HepG2 (cell line): ENCODE measurements at regions not wholly inside any gene's neighbourhood (a gene's known extent, or its start where the extent isn't known, plus 50 kb on each side); places are given as distances from the start of the nearest gene placed in this dataset.

Experiments used
- ATAC-seq: fragments of 200-7000 bp; cut with Tn5 transposase; 3 replicates; pipeline ENCODE4 v1.9.1; 2020; ENCODE audit warnings: mild to moderate bottlenecking, moderate library complexity
- BruUV-seq: library from RNA; stranded (reverse); fragments of 400-500 nt; replicated peaks from 2 replicates; lab custom pipeline; 2021; lab: Mats Ljungman, UMichigan
- CTCF ChIA-PET: fragments of 300-600 bp; formaldehyde crosslinking; extraction: SDS; loops from one replicate; lab custom pipeline; 2021; ENCODE audit warnings: low total read pairs, inconsistent platforms, low intra/inter-chr PET ratio; lab: Yijun Ruan, JAX
- POLR2A ChIA-PET: fragments of 350-600 bp; sonication (Branson Sonifier 250); formaldehyde crosslinking; loops from one replicate; lab custom pipeline; 2020; ENCODE audit warnings: antibody characterized with exemption, inconsistent platforms; lab: Yijun Ruan, JAX
- DNase-seq: peaks from one replicate; pipeline ENCODE4 v3.0.0-alpha.2; 2015; ENCODE audit warnings: low spot score
- FAIRE-seq: peaks from 3 replicates; lab custom pipeline; 2011; peaks lifted over from hg19 to GRCh38; lab: Jason Lieb, UNC
- H2AFZ ChIP-seq: one replicate; pipeline ENCODE4 v1.6.1; 2011; ENCODE audit warnings: low read length, inconsistent platforms
- H3K27ac ChIP-seq: fragments of 300-600 bp; 3 replicates; pipeline ENCODE4 v1.8.0; 2011; ENCODE audit warnings: mixed run types, mild to moderate bottlenecking, mixed read lengths, low read length, inconsistent platforms; ENCODE audit not compliant: insufficient read depth; ENCODE audit errors: extremely low read length
- H3K27me3 ChIP-seq, 2 experiments: fragments of 200-600 bp in 1 of 2; 2 replicates in 1 of 2; 3 replicates in 1 of 2; pipeline versions ENCODE4 v1.6.0 to v1.8.0; 2011; ENCODE audit warnings: low read length in 2 of 2, mild to moderate bottlenecking in 2 of 2, moderate library complexity in 2 of 2, inconsistent platforms in 1 of 2; ENCODE audit not compliant: insufficient read depth in 2 of 2, control insufficient read depth in 1 of 2
- H3K36me3 ChIP-seq, 2 experiments: fragments of 200-600 bp in 1 of 2; replicated peaks in 1 of 2; 2 replicates in 1 of 2; 3 replicates in 1 of 2; pipeline versions ENCODE4 v1.5.1 to v1.8.0; 2011; ENCODE audit warnings: low read length in 2 of 2, inconsistent platforms in 1 of 2; ENCODE audit not compliant: insufficient read depth in 2 of 2, control insufficient read depth in 1 of 2
- H3K4me1 ChIP-seq: 2 replicates; pipeline ENCODE4 v1.5.1; 2012; ENCODE audit warnings: low read length, inconsistent platforms; ENCODE audit not compliant: insufficient read depth
- H3K4me2 ChIP-seq: 2 replicates; pipeline ENCODE4 v1.6.0; 2011; ENCODE audit warnings: low read depth, low read length, inconsistent platforms
- H3K4me3 ChIP-seq, 3 experiments: fragments of 200-600 bp in 1 of 3; sonication (generic), shearing (Covaris generic) in 1 of 3; replicated peaks in 1 of 3; 2 replicates each; pipeline ENCODE4 v1.5.1; 2011 to 2016; ENCODE audit warnings: low read length in 3 of 3, inconsistent platforms in 2 of 3, low read depth in 2 of 3, mild to moderate bottlenecking in 2 of 3, control low read depth in 1 of 3, mixed read lengths in 1 of 3; ENCODE audit not compliant: insufficient read depth in 1 of 3
- H3K79me2 ChIP-seq: one replicate; pipeline ENCODE4 v1.6.1; 2011; ENCODE audit warnings: low read length, inconsistent platforms; ENCODE audit not compliant: insufficient read depth
- H3K9ac ChIP-seq: 2 replicates; pipeline ENCODE4 v1.6.0; 2011; ENCODE audit warnings: mild to moderate bottlenecking, low read depth, low read length, inconsistent platforms; ENCODE audit not compliant: insufficient read depth
- H3K9me3 ChIP-seq: 2 replicates; pipeline ENCODE4 v1.5.1; 2012; ENCODE audit warnings: mild to moderate bottlenecking, low read length
- H4K20me1 ChIP-seq: 2 replicates; pipeline ENCODE4 v1.6.0; 2011; ENCODE audit warnings: inconsistent platforms, mild to moderate bottlenecking, low read length, moderate library complexity; ENCODE audit not compliant: insufficient read depth
- AHR ChIP-seq: IDR thresholded peaks from 2 replicates; pipeline ENCODE4 v1.6.1; 2018; ENCODE audit warnings: missing genetic modification reagents, missing compliant biosample characterization
- CENPBD1 ChIP-seq: sonication (generic); formaldehyde crosslinking; IDR thresholded peaks from 2 replicates; pipeline ENCODE4 v1.8.0; 2022; ENCODE audit warnings: missing genetic modification reagents, low read depth, mild to moderate bottlenecking, borderline replicate concordance
- CHD4 ChIP-seq: fragments of 200-600 bp; sonication (generic); IDR thresholded peaks from 2 replicates; pipeline ENCODE4 v1.7.0; 2017; ENCODE audit warnings: mild to moderate bottlenecking, low read length, borderline replicate concordance
- EP300 ChIP-seq, 3 experiments: sonication (generic) in 1 of 3; formaldehyde crosslinking in 1 of 3; IDR thresholded peaks; 2 replicates each; pipeline versions ENCODE4 v1.5.1 to v1.6.1; 2011 to 2020; ENCODE audit warnings: low read depth in 2 of 3, low read length in 2 of 3, borderline replicate concordance in 1 of 3, improper control_type of control experiment in 1 of 3, mild to moderate bottlenecking in 1 of 3, missing genetic modification reagents in 1 of 3, moderate library complexity in 1 of 3
- GMEB1 ChIP-seq: sonication (generic); formaldehyde crosslinking; IDR thresholded peaks from 2 replicates; pipeline ENCODE4 v1.5.1; 2020; ENCODE audit warnings: missing genetic modification reagents, mild to moderate bottlenecking, borderline replicate concordance
- PHF8 ChIP-seq: sonication (generic); formaldehyde crosslinking; IDR thresholded peaks from 2 replicates; pipeline ENCODE4 v1.5.0; 2020; ENCODE audit warnings: missing genetic modification reagents
- ZFAT ChIP-seq: sonication (generic); formaldehyde crosslinking; conservative IDR thresholded peaks from 2 replicates; pipeline ENCODE4 v1.8.1; 2023; ENCODE audit warnings: missing genetic modification reagents, inconsistent platforms
- ZSCAN22 ChIP-seq: sonication (generic); formaldehyde crosslinking; IDR thresholded peaks from 2 replicates; pipeline ENCODE4 v1.4.0; 2020; ENCODE audit warnings: mild to moderate bottlenecking, missing genetic modification reagents
- WGBS: methylation state at CpG from one replicate; pipeline ENCODE4 v1.1.6; 2017; ENCODE audit warnings: low lambda C conversion rate; 5-methylcytosine and 5-hydroxymethylcytosine counted together
- in situ Hi-C: cut with HindIII; loops from 2 replicates; pipeline ENCODE4 v1.10.0; 2017; ENCODE audit warnings: low pct_unique_long_range_greater_than_20kb; ENCODE audit not compliant: extremely low pct_ligation_motif_present
- intact Hi-C: fragments of 100-400 bp; cut with micrococcal nuclease; formaldehyde crosslinking; loops from one replicate; pipeline ENCODE4 v1.10.0; 2022; ENCODE audit not compliant: unreplicated experiment

GRCh38 chr10:78713659-78714058, 355.1 kb upstream of the ZMIZ1 start (continued):
- TF ChIP-seq GMEB1 (CRISPR knock-in tag) (no peak), PHF8 (CRISPR knock-in tag) (no peak), ZFAT (CRISPR knock-in tag) (no peak), CHD4 (no peak), AHR (CRISPR knock-in tag) (no peak), ZSCAN22 (CRISPR knock-in tag) (no peak), CENPBD1 (CRISPR knock-in tag) (no peak)

GRCh38 chr10:78714225-78714624, 354.5 kb upstream of the ZMIZ1 start:
- intact Hi-C loops, result no loop called here
- Histone ChIP-seq H3K4me2 (no peak overlapping the region), H3K9me3 (no peaks in the 10 kb centered on the region), H3K27ac (no peak overlapping the region), H3K9ac (no peak overlapping the region), H3K4me1 (no peaks in the 10 kb centered on the region), H3K79me2 (no peaks in the 10 kb centered on the region), H4K20me1 (no peaks in the 10 kb centered on the region), H3K36me3 (no peaks in the 10 kb centered on the region), H3K27me3 (no peaks in the 10 kb centered on the region; a peak in 1 of 5 replicates), H3K4me3 (no peak overlapping the region), H2AFZ (no peak overlapping the region)
- in situ Hi-C loops, result no loop called here
- ChIA-PET POLR2A (no interaction called here), CTCF (no interaction called here)
- 38% methylated on average over 2 of the region's 2 CpGs for WGBS
- FAIRE-seq (no peak), DNase-seq (no peak), ATAC-seq (no peak)
- no TSS peak for BruUV-seq
- TF ChIP-seq EP300 (IDR thresholded peaks at IDR 0.05; ENCODE audit: low read depth in 2 of 2, low read length in 2 of 2) (no peak), EP300 (CRISPR knock-in tag; IDR thresholded peaks at IDR 0.05; ENCODE audit: borderline replicate concordance) (no peak)
